Naive thymus-derived CD4-positive, alpha-beta T cell (primary cell): ENCODE measurements at regions not wholly inside any gene's neighbourhood (a gene's known extent, or its start where the extent isn't known, plus 50 kb on each side); places are given as distances from the start of the nearest gene placed in this dataset.

Experiments
- ATAC-seq: fragments of 150-1000 bp; cut with Tn5 transposase; 2 replicates; pipeline ENCODE4 v1.10.0; 2021; ENCODE audit warnings: mild to moderate bottlenecking, moderate library complexity
- CTCF ChIA-PET: fragments of 350-600 bp; sonication (Branson Sonifier 250); formaldehyde crosslinking; loops from one replicate; lab custom pipeline; 2021; ENCODE audit warnings: antibody characterized with exemption; lab: Charles Lee
- POLR2A ChIA-PET: fragments of 350-600 bp; sonication (Branson Sonifier 250); formaldehyde crosslinking; loops from one replicate; lab custom pipeline; 2021; ENCODE audit warnings: antibody characterized with exemption, inconsistent platforms; lab: Charles Lee
- DNase-seq, 9 donors: peaks; one replicate each; pipeline versions ENCODE4 v3.0.0 to v3.0.0-alpha.2; 2020 to 2022; ENCODE audit warnings: mixed read lengths in 1 of 9
- H3K27ac ChIP-seq: one replicate; pipeline ENCODE4 v1.7.0; 2013; ENCODE audit warnings: mild to moderate bottlenecking, low read depth, low read length, moderate library complexity
- H3K27me3 ChIP-seq, 2 donors: one replicate each; pipeline ENCODE4 v1.7.0; 2013; ENCODE audit warnings: low read length in 2 of 2, mild to moderate bottlenecking in 2 of 2, moderate library complexity in 2 of 2; ENCODE audit not compliant: control insufficient read depth in 2 of 2, insufficient read depth in 2 of 2
- H3K36me3 ChIP-seq, 3 experiments: 1 replicate in 2 of 3; 2 replicates in 1 of 3; pipeline ENCODE4 v1.7.0; 2013; ENCODE audit warnings: low read length in 3 of 3, mild to moderate bottlenecking in 3 of 3, moderate library complexity in 1 of 3; ENCODE audit not compliant: insufficient read depth in 3 of 3, control insufficient read depth in 2 of 3
- H3K4me1 ChIP-seq, 2 donors: one replicate each; pipeline ENCODE4 v1.7.0; 2013; ENCODE audit warnings: low read length in 2 of 2, mild to moderate bottlenecking in 2 of 2, moderate library complexity in 1 of 2; ENCODE audit not compliant: control insufficient read depth in 2 of 2, insufficient read depth in 2 of 2
- H3K4me3 ChIP-seq: 2 replicates; pipeline ENCODE4 v1.7.0; 2013; ENCODE audit warnings: mild to moderate bottlenecking, low read length
- H3K9me3 ChIP-seq, 3 experiments: 1 replicate in 2 of 3; 2 replicates in 1 of 3; pipeline ENCODE4 v1.7.0; 2013; ENCODE audit warnings: low read length in 3 of 3; ENCODE audit not compliant: control insufficient read depth in 2 of 3
- H3K27ac Mint-ChIP-seq, 9 donors: one replicate each; pipeline ENCODE4 v1.8.0; 2020 to 2022; ENCODE audit warnings: mixed read lengths in 9 of 9, mild to moderate bottlenecking in 8 of 9, moderate library complexity in 5 of 9, inconsistent platforms in 2 of 9
- H3K27me3 Mint-ChIP-seq, 5 donors: one replicate each; pipeline ENCODE4 v1.8.0; 2021 to 2022; ENCODE audit warnings: mixed read lengths in 5 of 5, mild to moderate bottlenecking in 1 of 5
- H3K36me3 Mint-ChIP-seq, 5 donors: one replicate each; pipeline ENCODE4 v1.8.0; 2020 to 2022; ENCODE audit warnings: mixed read lengths in 5 of 5, mild to moderate bottlenecking in 3 of 5, inconsistent platforms in 1 of 5
- H3K4me1 Mint-ChIP-seq, 7 donors: one replicate each; pipeline ENCODE4 v1.8.0; 2020 to 2022; ENCODE audit warnings: mixed read lengths in 7 of 7, mild to moderate bottlenecking in 3 of 7, inconsistent platforms in 1 of 7
- H3K4me3 Mint-ChIP-seq, 10 donors: one replicate each; pipeline ENCODE4 v1.8.0; 2020 to 2022; ENCODE audit warnings: mild to moderate bottlenecking in 10 of 10, mixed read lengths in 10 of 10, moderate library complexity in 6 of 10, inconsistent platforms in 2 of 10
- H3K9me3 Mint-ChIP-seq, 11 donors: one replicate each; pipeline ENCODE4 v1.8.0; 2020 to 2022; ENCODE audit warnings: mixed read lengths in 11 of 11, mild to moderate bottlenecking in 4 of 11, inconsistent platforms in 1 of 11, moderate library complexity in 1 of 11
- intact Hi-C, 2 donors: fragments of 100-400 bp; cut with micrococcal nuclease; formaldehyde crosslinking; loops; one replicate each; pipeline ENCODE4 v1.15.1; 2023

- Mint-ChIP-seq H3K27me3 (peaks cover 0 to 3% (median 0%) of the 10 kb centered on the region in 5 donors), H3K4me3 (peak overlapping the region in 9 of 10 donors; percentile 36 to 76 (median 58)), H3K4me1 (peaks cover 0 to 21% (median 19%) of the 10 kb centered on the region in 7 donors), H3K36me3 (peaks cover 3 to 19% (median 15%) of the 10 kb centered on the region in 5 donors), H3K27ac (peak overlapping the region; percentile 46 to 93 (median 80)), H3K9me3 (peaks cover 0 to 21% (median 16%) of the 10 kb centered on the region in 11 donors)
- no peaks in the 10 kb centered on the region for H3K36me3 ChIP-seq
- DNase-seq (peak in 7 of 9 donors; percentile 29 to 78 (median 64)), ATAC-seq (peak; percentile 90)
- intact Hi-C loops = loop anchor here (1.0 kb wide), 3 partner anchors 13 to 30 kb away; no protein-coding TSS in a partner anchor
- ChIA-PET POLR2A (no interaction called here), CTCF (no interaction called here)
- no peaks in the 10 kb centered on the region for H3K27me3 ChIP-seq
- H3K27ac ChIP-seq = no peak overlapping the region
- peaks cover 0 to 12% (median 0%) of the 10 kb centered on the region in 3 experiments for H3K9me3 ChIP-seq
- H3K4me3 ChIP-seq = peak overlapping the region; percentile 21
- H3K4me1 ChIP-seq = peaks cover 12 to 16% of the 10 kb centered on the region in 2 donors
Measured at GRCh38 chr1:8182034-8182761, 135.7 kb upstream of the SLC45A1 start.

GRCh38 chr1:8179132-8179793, 138.7 kb upstream of the SLC45A1 start:
- H3K4me3 ChIP-seq = no peak overlapping the region
- H3K27me3 Mint-ChIP-seq = peaks cover 0 to 6% (median 0%) of the 10 kb centered on the region in 5 donors
- H3K4me3 Mint-ChIP-seq = no peak overlapping the region
- CTCF ChIA-PET = interaction anchor here (0.6 to 0.7 kb wide), 2 partner anchors 38 to 100 kb away, joined by 3 to 6 read pairs; no protein-coding TSS in a partner anchor
- H3K36me3 ChIP-seq = no peaks in the 10 kb centered on the region
- H3K4me1 ChIP-seq = peaks cover 12 to 16% of the 10 kb centered on the region in 2 donors
- H3K27ac Mint-ChIP-seq = no peak overlapping the region
- H3K4me1 Mint-ChIP-seq = peaks cover 0 to 21% (median 19%) of the 10 kb centered on the region in 7 donors
- H3K27ac ChIP-seq = no peak overlapping the region
- H3K27me3 ChIP-seq = no peaks in the 10 kb centered on the region
- ATAC-seq (no peak), DNase-seq (no peak)
- peaks cover 3 to 19% (median 16%) of the 10 kb centered on the region in 5 donors for H3K36me3 Mint-ChIP-seq
- peaks cover 0 to 21% (median 16%) of the 10 kb centered on the region in 11 donors for H3K9me3 Mint-ChIP-seq
- peaks cover 0 to 12% (median 0%) of the 10 kb centered on the region in 3 experiments for H3K9me3 ChIP-seq
- intact Hi-C loops = no loop called here
- POLR2A ChIA-PET = interaction anchor here (1.4 kb wide), 1 partner anchor 9 kb away, joined by 4 read pairs; no protein-coding TSS in a partner anchor

GRCh38 chr1:8176279-8176678, 141.6 kb upstream of the SLC45A1 start:
- H3K27ac ChIP-seq = no peak overlapping the region
- intact Hi-C loops = no loop called here
- Mint-ChIP-seq H3K4me1 (peaks cover under 1 to 10% (median 6%) of the 10 kb centered on the region in 7 donors), H3K27ac (no peak overlapping the region), H3K27me3 (peaks cover 0 to 6% (median 0%) of the 10 kb centered on the region in 5 donors), H3K36me3 (peaks cover 3 to 19% (median 16%) of the 10 kb centered on the region in 5 donors), H3K9me3 (peaks cover 4 to 21% (median 16%) of the 10 kb centered on the region in 11 donors), H3K4me3 (no peak overlapping the region)
- H3K36me3 ChIP-seq = no peaks in the 10 kb centered on the region
- ATAC-seq (no peak), DNase-seq (no peak)
- no peaks in the 10 kb centered on the region for H3K4me1 ChIP-seq
- H3K4me3 ChIP-seq = no peak overlapping the region
- no peaks in the 10 kb centered on the region for H3K27me3 ChIP-seq
- POLR2A ChIA-PET = no interaction called here
- peaks cover 0 to 12% (median 0%) of the 10 kb centered on the region in 3 experiments for H3K9me3 ChIP-seq
- CTCF ChIA-PET = no interaction called here

GRCh38 chr1:8174807-8175206, 143.1 kb upstream of the SLC45A1 start:
- intact Hi-C loops = no loop called here
- Mint-ChIP-seq H3K27ac (peak overlapping the region in 1 of 9 donors; percentile 55), H3K36me3 (peaks cover 3 to 16% (median 15%) of the 10 kb centered on the region in 5 donors), H3K4me1 (peaks cover 3 to 20% (median 14%) of the 10 kb centered on the region in 7 donors), H3K27me3 (peaks cover 0 to 6% (median 0%) of the 10 kb centered on the region in 5 donors), H3K4me3 (no peak overlapping the region), H3K9me3 (peaks cover 4 to 18% (median 15%) of the 10 kb centered on the region in 11 donors)
- no peak overlapping the region for H3K27ac ChIP-seq
- peaks cover 0 to 12% (median 0%) of the 10 kb centered on the region in 3 experiments for H3K9me3 ChIP-seq
- ChIA-PET CTCF (no interaction called here), POLR2A (interaction anchor here (0.6 kb wide), 1 partner anchor 10 kb away, joined by 3 read pairs; no protein-coding TSS in a partner anchor)
- no peaks in the 10 kb centered on the region for H3K36me3 ChIP-seq
- ATAC-seq (no peak), DNase-seq (no peak)
- no peaks in the 10 kb centered on the region for H3K27me3 ChIP-seq
- no peak overlapping the region for H3K4me3 ChIP-seq
- H3K4me1 ChIP-seq = peaks cover 8% of the 10 kb centered on the region in 2 donors

GRCh38 chr1:8171751-8172464, 145.8 kb upstream of the ERRFI1 start:
- peak overlapping the region in 5 of 9 donors; percentile 9 to 87 (median 26) for H3K27ac Mint-ChIP-seq
- Histone ChIP-seq H3K9me3 (no peaks in the 10 kb centered on the region), H3K27me3 (no peaks in the 10 kb centered on the region), H3K4me3 (no peak overlapping the region), H3K36me3 (no peaks in the 10 kb centered on the region), H3K27ac (no peak overlapping the region), H3K4me1 (peaks cover 19 to 32% of the 10 kb centered on the region in 2 donors)
- DNase-seq = no peak
- peaks cover 0 to 4% (median 0%) of the 10 kb centered on the region in 11 donors for H3K9me3 Mint-ChIP-seq
- no peak for ATAC-seq
- ChIA-PET POLR2A (interaction anchor here (1.2 to 6.9 kb wide), 2 partner anchors 18 to 124 kb away, joined by 3 to 60 read pairs; no protein-coding TSS in a partner anchor), CTCF (no interaction called here)
- peaks cover 16 to 46% (median 25%) of the 10 kb centered on the region in 7 donors for H3K4me1 Mint-ChIP-seq
- peaks cover 0 to 2% (median 0%) of the 10 kb centered on the region in 5 donors for H3K27me3 Mint-ChIP-seq
- peaks cover 0 to 8% (median 0%) of the 10 kb centered on the region in 5 donors for H3K36me3 Mint-ChIP-seq
- H3K4me3 Mint-ChIP-seq = no peak overlapping the region
- intact Hi-C loops = no loop called here
